HepG2 (cell line): ENCODE measurements at regions not wholly inside any gene's neighbourhood (a gene's known extent, or its start where the extent isn't known, plus 50 kb on each side); places are given as distances from the start of the nearest gene placed in this dataset.

Source experiments
- ATAC-seq: fragments of 200-7000 bp; cut with Tn5 transposase; 3 replicates; pipeline ENCODE4 v1.9.1; 2020; ENCODE audit warnings: mild to moderate bottlenecking, moderate library complexity
- BruUV-seq: library from RNA; stranded (reverse); fragments of 400-500 nt; replicated peaks from 2 replicates; lab custom pipeline; 2021; lab: Mats Ljungman, UMichigan
- CTCF ChIA-PET: fragments of 300-600 bp; formaldehyde crosslinking; extraction: SDS; loops from one replicate; lab custom pipeline; 2021; ENCODE audit warnings: low total read pairs, inconsistent platforms, low intra/inter-chr PET ratio; lab: Yijun Ruan, JAX
- POLR2A ChIA-PET: fragments of 350-600 bp; sonication (Branson Sonifier 250); formaldehyde crosslinking; loops from one replicate; lab custom pipeline; 2020; ENCODE audit warnings: antibody characterized with exemption, inconsistent platforms; lab: Yijun Ruan, JAX
- DNase-seq: peaks from one replicate; pipeline ENCODE4 v3.0.0-alpha.2; 2015; ENCODE audit warnings: low spot score
- FAIRE-seq: peaks from 3 replicates; lab custom pipeline; 2011; peaks lifted over from hg19 to GRCh38; lab: Jason Lieb, UNC
- H2AFZ ChIP-seq: one replicate; pipeline ENCODE4 v1.6.1; 2011; ENCODE audit warnings: low read length, inconsistent platforms
- H3K27ac ChIP-seq: fragments of 300-600 bp; 3 replicates; pipeline ENCODE4 v1.8.0; 2011; ENCODE audit warnings: mixed run types, mild to moderate bottlenecking, mixed read lengths, low read length, inconsistent platforms; ENCODE audit not compliant: insufficient read depth; ENCODE audit errors: extremely low read length
- H3K27me3 ChIP-seq, 2 experiments: fragments of 200-600 bp in 1 of 2; 2 replicates in 1 of 2; 3 replicates in 1 of 2; pipeline versions ENCODE4 v1.6.0 to v1.8.0; 2011; ENCODE audit warnings: low read length in 2 of 2, mild to moderate bottlenecking in 2 of 2, moderate library complexity in 2 of 2, inconsistent platforms in 1 of 2; ENCODE audit not compliant: insufficient read depth in 2 of 2, control insufficient read depth in 1 of 2
- H3K36me3 ChIP-seq, 2 experiments: fragments of 200-600 bp in 1 of 2; replicated peaks in 1 of 2; 2 replicates in 1 of 2; 3 replicates in 1 of 2; pipeline versions ENCODE4 v1.5.1 to v1.8.0; 2011; ENCODE audit warnings: low read length in 2 of 2, inconsistent platforms in 1 of 2; ENCODE audit not compliant: insufficient read depth in 2 of 2, control insufficient read depth in 1 of 2
- H3K4me1 ChIP-seq: 2 replicates; pipeline ENCODE4 v1.5.1; 2012; ENCODE audit warnings: low read length, inconsistent platforms; ENCODE audit not compliant: insufficient read depth
- H3K4me2 ChIP-seq: 2 replicates; pipeline ENCODE4 v1.6.0; 2011; ENCODE audit warnings: low read depth, low read length, inconsistent platforms
- H3K4me3 ChIP-seq, 3 experiments: fragments of 200-600 bp in 1 of 3; sonication (generic), shearing (Covaris generic) in 1 of 3; replicated peaks in 1 of 3; 2 replicates each; pipeline ENCODE4 v1.5.1; 2011 to 2016; ENCODE audit warnings: low read length in 3 of 3, inconsistent platforms in 2 of 3, low read depth in 2 of 3, mild to moderate bottlenecking in 2 of 3, control low read depth in 1 of 3, mixed read lengths in 1 of 3; ENCODE audit not compliant: insufficient read depth in 1 of 3
- H3K79me2 ChIP-seq: one replicate; pipeline ENCODE4 v1.6.1; 2011; ENCODE audit warnings: low read length, inconsistent platforms; ENCODE audit not compliant: insufficient read depth
- H3K9ac ChIP-seq: 2 replicates; pipeline ENCODE4 v1.6.0; 2011; ENCODE audit warnings: mild to moderate bottlenecking, low read depth, low read length, inconsistent platforms; ENCODE audit not compliant: insufficient read depth
- H3K9me3 ChIP-seq: 2 replicates; pipeline ENCODE4 v1.5.1; 2012; ENCODE audit warnings: mild to moderate bottlenecking, low read length
- H4K20me1 ChIP-seq: 2 replicates; pipeline ENCODE4 v1.6.0; 2011; ENCODE audit warnings: inconsistent platforms, mild to moderate bottlenecking, low read length, moderate library complexity; ENCODE audit not compliant: insufficient read depth
- KLF6 ChIP-seq: IDR thresholded peaks from 2 replicates; pipeline ENCODE4 v1.8.0; 2016; ENCODE audit warnings: missing biosample characterization, missing genetic modification reagents
- MTF2 ChIP-seq: sonication (generic); formaldehyde crosslinking; IDR thresholded peaks from 2 replicates; pipeline ENCODE4 v1.5.0; 2020; ENCODE audit warnings: missing genetic modification reagents, borderline replicate concordance
- SAFB2 ChIP-seq: sonication (generic); formaldehyde crosslinking; IDR thresholded peaks from 2 replicates; pipeline ENCODE4 v1.5.1; 2020; ENCODE audit warnings: missing genetic modification reagents, low read depth, mild to moderate bottlenecking, borderline replicate concordance
- SMAD3 ChIP-seq: sonication (generic); formaldehyde crosslinking; IDR thresholded peaks from 2 replicates; pipeline ENCODE4 v1.4.0; 2020; ENCODE audit warnings: missing genetic modification reagents
- SNAPC2 ChIP-seq: sonication (generic); formaldehyde crosslinking; IDR thresholded peaks from 2 replicates; pipeline ENCODE4 v1.8.1; 2022; ENCODE audit warnings: mild to moderate bottlenecking, missing genetic modification reagents
- SRF ChIP-seq: IDR thresholded peaks from 2 replicates; pipeline ENCODE4 v1.6.1; 2011; ENCODE audit warnings: mild to moderate bottlenecking, low read depth, low read length, moderate library complexity
- TARDBP ChIP-seq: sonication (generic); formaldehyde crosslinking; IDR thresholded peaks from 2 replicates; pipeline ENCODE4 v1.8.0; 2022; ENCODE audit warnings: mild to moderate bottlenecking, missing genetic modification reagents
- TCF12 ChIP-seq, 2 experiments: fragments of 450-650 bp in 1 of 2; sonication (generic) in 1 of 2; formaldehyde crosslinking in 1 of 2; IDR thresholded peaks; 2 replicates each; pipeline versions ENCODE4 v1.6.1 to v1.8.0; 2017 to 2022; ENCODE audit warnings: antibody characterized with exemption in 1 of 2, mild to moderate bottlenecking in 1 of 2, missing genetic modification reagents in 1 of 2, moderate library complexity in 1 of 2
- ZNF564 ChIP-seq: sonication (generic); formaldehyde crosslinking; IDR thresholded peaks from 2 replicates; pipeline ENCODE4 v1.8.1; 2023; ENCODE audit warnings: mild to moderate bottlenecking, missing genetic modification reagents
- WGBS: methylation state at CpG from one replicate; pipeline ENCODE4 v1.1.6; 2017; ENCODE audit warnings: low lambda C conversion rate; 5-methylcytosine and 5-hydroxymethylcytosine counted together
- in situ Hi-C: cut with HindIII; loops from 2 replicates; pipeline ENCODE4 v1.10.0; 2017; ENCODE audit warnings: low pct_unique_long_range_greater_than_20kb; ENCODE audit not compliant: extremely low pct_ligation_motif_present
- intact Hi-C: fragments of 100-400 bp; cut with micrococcal nuclease; formaldehyde crosslinking; loops from one replicate; pipeline ENCODE4 v1.10.0; 2022; ENCODE audit not compliant: unreplicated experiment
- TF ChIP-seq, protein P1 (sequence below): IDR thresholded peaks from 2 replicates; pipeline ENCODE4 v1.6.1; 2016; ENCODE audit warnings: missing compliant biosample characterization, missing genetic modification reagents, borderline replicate concordance
- TF ChIP-seq, protein P2 (sequence below): sonication (generic); formaldehyde crosslinking; IDR thresholded peaks from 2 replicates; pipeline ENCODE4 v1.4.0; 2020; ENCODE audit warnings: missing genetic modification reagents, borderline replicate concordance
- TF ChIP-seq, protein P3 (sequence below): sonication (generic); formaldehyde crosslinking; IDR thresholded peaks from 2 replicates; pipeline ENCODE4 v1.5.1; 2020; ENCODE audit warnings: missing genetic modification reagents, mild to moderate bottlenecking, borderline replicate concordance

- Histone ChIP-seq H3K27ac (no peak overlapping the region), H3K27me3 (no peaks in the 10 kb centered on the region), H3K4me2 (no peak overlapping the region), H3K9ac (no peak overlapping the region), H3K4me3 (no peak overlapping the region), H2AFZ (no peak overlapping the region), H3K4me1 (no peaks in the 10 kb centered on the region), H3K36me3 (no peaks in the 10 kb centered on the region), H3K9me3 (no peaks in the 10 kb centered on the region), H4K20me1 (no peaks in the 10 kb centered on the region), H3K79me2 (no peaks in the 10 kb centered on the region)
- ATAC-seq (no peak), DNase-seq (no peak), FAIRE-seq (no peak)
- BruUV-seq, result no TSS peak
- no peak for TF ChIP-seq SMAD3 (CRISPR knock-in tag)
- no peak for TF ChIP-seq ZNF564
- no peak for TF ChIP-seq TARDBP (CRISPR knock-in tag)
- TF ChIP-seq SRF, result no peak
- TF ChIP-seq, protein P1, sequence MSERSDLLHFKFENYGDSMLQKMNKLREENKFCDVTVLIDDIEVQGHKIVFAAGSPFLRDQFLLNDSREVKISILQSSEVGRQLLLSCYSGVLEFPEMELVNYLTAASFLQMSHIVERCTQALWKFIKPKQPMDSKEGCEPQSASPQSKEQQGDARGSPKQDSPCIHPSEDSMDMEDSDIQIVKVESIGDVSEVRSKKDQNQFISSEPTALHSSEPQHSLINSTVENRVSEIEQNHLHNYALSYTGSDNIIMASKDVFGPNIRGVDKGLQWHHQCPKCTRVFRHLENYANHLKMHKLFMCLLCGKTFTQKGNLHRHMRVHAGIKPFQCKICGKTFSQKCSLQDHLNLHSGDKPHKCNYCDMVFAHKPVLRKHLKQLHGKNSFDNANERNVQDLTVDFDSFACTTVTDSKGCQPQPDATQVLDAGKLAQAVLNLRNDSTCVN (CRISPR knock-in tag), result no peak
- TF ChIP-seq SNAPC2 (CRISPR knock-in tag), result no peak
- TF ChIP-seq, protein P2, sequence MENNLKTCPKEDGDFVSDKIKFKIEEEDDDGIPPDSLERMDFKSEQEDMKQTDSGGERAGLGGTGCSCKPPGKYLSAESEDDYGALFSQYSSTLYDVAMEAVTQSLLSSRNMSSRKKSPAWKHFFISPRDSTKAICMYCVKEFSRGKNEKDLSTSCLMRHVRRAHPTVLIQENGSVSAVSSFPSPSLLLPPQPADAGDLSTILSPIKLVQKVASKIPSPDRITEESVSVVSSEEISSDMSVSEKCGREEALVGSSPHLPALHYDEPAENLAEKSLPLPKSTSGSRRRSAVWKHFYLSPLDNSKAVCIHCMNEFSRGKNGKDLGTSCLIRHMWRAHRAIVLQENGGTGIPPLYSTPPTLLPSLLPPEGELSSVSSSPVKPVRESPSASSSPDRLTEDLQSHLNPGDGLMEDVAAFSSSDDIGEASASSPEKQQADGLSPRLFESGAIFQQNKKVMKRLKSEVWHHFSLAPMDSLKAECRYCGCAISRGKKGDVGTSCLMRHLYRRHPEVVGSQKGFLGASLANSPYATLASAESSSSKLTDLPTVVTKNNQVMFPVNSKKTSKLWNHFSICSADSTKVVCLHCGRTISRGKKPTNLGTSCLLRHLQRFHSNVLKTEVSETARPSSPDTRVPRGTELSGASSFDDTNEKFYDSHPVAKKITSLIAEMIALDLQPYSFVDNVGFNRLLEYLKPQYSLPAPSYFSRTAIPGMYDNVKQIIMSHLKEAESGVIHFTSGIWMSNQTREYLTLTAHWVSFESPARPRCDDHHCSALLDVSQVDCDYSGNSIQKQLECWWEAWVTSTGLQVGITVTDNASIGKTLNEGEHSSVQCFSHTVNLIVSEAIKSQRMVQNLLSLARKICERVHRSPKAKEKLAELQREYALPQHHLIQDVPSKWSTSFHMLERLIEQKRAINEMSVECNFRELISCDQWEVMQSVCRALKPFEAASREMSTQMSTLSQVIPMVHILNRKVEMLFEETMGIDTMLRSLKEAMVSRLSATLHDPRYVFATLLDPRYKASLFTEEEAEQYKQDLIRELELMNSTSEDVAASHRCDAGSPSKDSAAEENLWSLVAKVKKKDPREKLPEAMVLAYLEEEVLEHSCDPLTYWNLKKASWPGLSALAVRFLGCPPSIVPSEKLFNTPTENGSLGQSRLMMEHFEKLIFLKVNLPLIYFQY (CRISPR knock-in tag), result no peak
- TF ChIP-seq KLF6 (CRISPR knock-in tag), result no peak
- TF ChIP-seq TCF12 (IDR thresholded peaks at IDR 0.05), result no peak
- TF ChIP-seq TCF12 (CRISPR knock-in tag; IDR thresholded peaks at IDR 0.05), result no peak
- no peak for TF ChIP-seq MTF2
- no peak for TF ChIP-seq SAFB2 (CRISPR knock-in tag)
- TF ChIP-seq, protein P3, sequence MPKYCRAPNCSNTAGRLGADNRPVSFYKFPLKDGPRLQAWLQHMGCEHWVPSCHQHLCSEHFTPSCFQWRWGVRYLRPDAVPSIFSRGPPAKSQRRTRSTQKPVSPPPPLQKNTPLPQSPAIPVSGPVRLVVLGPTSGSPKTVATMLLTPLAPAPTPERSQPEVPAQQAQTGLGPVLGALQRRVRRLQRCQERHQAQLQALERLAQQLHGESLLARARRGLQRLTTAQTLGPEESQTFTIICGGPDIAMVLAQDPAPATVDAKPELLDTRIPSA, result no peak
- intact Hi-C loops, result no loop called here
- WGBS, result 26% methylated on average over 2 of the region's 2 CpGs
- ChIA-PET POLR2A (no interaction called here), CTCF (no interaction called here)
- in situ Hi-C loops, result no loop called here
These were observed 290.0 kb downstream of the SLC7A11 start for GRCh38 chr4:137952116-137952515.
